ENCODE measurements at regions not wholly inside any gene's neighbourhood (a gene's known extent, or its start where the extent isn't known, plus 50 kb on each side); places are given as distances from the start of the nearest gene placed in this dataset.

- no peak overlapping the region for H3K4me3 ChIP-seq (replicated peaks; ENCODE audit: low read depth, low read length)
- H3K27me3 ChIP-seq (replicated peaks; ENCODE audit: control insufficient read depth, insufficient read depth, low read length), result no peaks in the 10 kb centered on the region
- H3K36me3 ChIP-seq (ENCODE audit: control insufficient read depth, insufficient read depth, low read length), result no peaks in the 10 kb centered on the region
- TF ChIP-seq CTCF (IDR thresholded peaks at IDR 0.05; ENCODE audit: insufficient read depth, low read length, poor library complexity, severe bottlenecking), result no peak
- no peak for DNase-seq (ENCODE audit: extremely low read depth, insufficient read length)
Observed at GRCh38 chr4:63906660-63907183, 502.5 kb downstream of the TECRL start.

- DNase-seq (ENCODE audit: extremely low read depth, insufficient read length), result no peak
- H3K4me3 ChIP-seq (replicated peaks; ENCODE audit: low read depth, low read length), result no peak overlapping the region
- TF ChIP-seq CTCF (IDR thresholded peaks at IDR 0.05; ENCODE audit: insufficient read depth, low read length, poor library complexity, severe bottlenecking), result no peak
- no peaks in the 10 kb centered on the region for H3K36me3 ChIP-seq (ENCODE audit: control insufficient read depth, insufficient read depth, low read length)
- no peaks in the 10 kb centered on the region for H3K27me3 ChIP-seq (replicated peaks; ENCODE audit: control insufficient read depth, insufficient read depth, low read length)
Observed at GRCh38 chr4:63904201-63904600, 505.0 kb downstream of the TECRL start.

- H3K36me3 ChIP-seq (ENCODE audit: control insufficient read depth, insufficient read depth, low read length), result no peaks in the 10 kb centered on the region
- no peak for TF ChIP-seq CTCF (IDR thresholded peaks at IDR 0.05; ENCODE audit: insufficient read depth, low read length, poor library complexity, severe bottlenecking)
- no peaks in the 10 kb centered on the region for H3K27me3 ChIP-seq (replicated peaks; ENCODE audit: control insufficient read depth, insufficient read depth, low read length)
- no peak for DNase-seq (ENCODE audit: extremely low read depth, insufficient read length)
- no peak overlapping the region for H3K4me3 ChIP-seq (replicated peaks; ENCODE audit: low read depth, low read length)
Observed at GRCh38 chr4:63901304-63901703, 507.9 kb downstream of the TECRL start.

- no peak for TF ChIP-seq CTCF (IDR thresholded peaks at IDR 0.05; ENCODE audit: insufficient read depth, low read length, poor library complexity, severe bottlenecking)
- Histone ChIP-seq H3K4me3 (replicated peaks; ENCODE audit: low read depth, low read length) (no peak overlapping the region), H3K27me3 (replicated peaks; ENCODE audit: control insufficient read depth, insufficient read depth, low read length) (no peaks in the 10 kb centered on the region), H3K36me3 (ENCODE audit: control insufficient read depth, insufficient read depth, low read length) (no peaks in the 10 kb centered on the region)
- no peak for DNase-seq (ENCODE audit: extremely low read depth, insufficient read length)
Observed at GRCh38 chr4:63898961-63899360, 510.3 kb downstream of the TECRL start.

- Histone ChIP-seq H3K36me3 (ENCODE audit: control insufficient read depth, insufficient read depth, low read length) (no peaks in the 10 kb centered on the region), H3K4me3 (replicated peaks; ENCODE audit: low read depth, low read length) (no peak overlapping the region), H3K27me3 (replicated peaks; ENCODE audit: control insufficient read depth, insufficient read depth, low read length) (no peaks in the 10 kb centered on the region)
- DNase-seq (ENCODE audit: extremely low read depth, insufficient read length), result no peak
- no peak for TF ChIP-seq CTCF (IDR thresholded peaks at IDR 0.05; ENCODE audit: insufficient read depth, low read length, poor library complexity, severe bottlenecking)
Observed at GRCh38 chr4:63894161-63894560, 515.1 kb downstream of the TECRL start.

GRCh38 chr4:63869370-63869769, 539.9 kb downstream of the TECRL start:
- Histone ChIP-seq H3K36me3 (ENCODE audit: control insufficient read depth, insufficient read depth, low read length) (no peaks in the 10 kb centered on the region), H3K4me3 (replicated peaks; ENCODE audit: low read depth, low read length) (no peak overlapping the region), H3K27me3 (replicated peaks; ENCODE audit: control insufficient read depth, insufficient read depth, low read length) (no peaks in the 10 kb centered on the region)
- no peak for TF ChIP-seq CTCF (IDR thresholded peaks at IDR 0.05; ENCODE audit: insufficient read depth, low read length, poor library complexity, severe bottlenecking)
- no peak for DNase-seq (ENCODE audit: extremely low read depth, insufficient read length)

Measured in GM06990 (cell line).